ENCODE measurements at regions not wholly inside any gene's neighbourhood (a gene's known extent, or its start where the extent isn't known, plus 50 kb on each side); places are given as distances from the start of the nearest gene placed in this dataset.

DNA sequence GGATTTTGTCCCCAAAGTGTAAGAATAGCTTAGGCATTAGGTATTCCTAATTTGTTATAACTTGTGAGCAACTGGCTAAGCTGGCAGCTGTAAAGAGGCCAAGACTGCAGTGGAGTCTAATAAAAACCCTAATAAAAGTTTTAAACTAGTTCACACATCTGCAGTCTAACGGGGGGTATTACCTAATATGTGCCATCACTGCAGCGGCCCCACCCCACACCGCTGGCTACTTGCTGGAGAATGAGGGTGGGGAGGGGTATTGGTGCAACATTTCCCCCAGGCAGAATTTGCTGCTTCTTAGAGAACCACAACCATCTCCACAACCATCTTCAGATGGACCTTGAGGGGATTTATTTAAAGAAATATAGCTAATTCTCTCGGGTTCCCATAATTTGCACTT lies 135.0 kb downstream of the ZC3H11B start:
- TF ChIP-seq CTCF (IDR thresholded peaks at IDR 0.05) = no peak
- no peak for TF ChIP-seq POLR2A (IDR thresholded peaks at IDR 0.05)
